ENCODE measurements at regions not wholly inside any gene's neighbourhood (a gene's known extent, or its start where the extent isn't known, plus 50 kb on each side); places are given as distances from the start of the nearest gene placed in this dataset.

DNA sequence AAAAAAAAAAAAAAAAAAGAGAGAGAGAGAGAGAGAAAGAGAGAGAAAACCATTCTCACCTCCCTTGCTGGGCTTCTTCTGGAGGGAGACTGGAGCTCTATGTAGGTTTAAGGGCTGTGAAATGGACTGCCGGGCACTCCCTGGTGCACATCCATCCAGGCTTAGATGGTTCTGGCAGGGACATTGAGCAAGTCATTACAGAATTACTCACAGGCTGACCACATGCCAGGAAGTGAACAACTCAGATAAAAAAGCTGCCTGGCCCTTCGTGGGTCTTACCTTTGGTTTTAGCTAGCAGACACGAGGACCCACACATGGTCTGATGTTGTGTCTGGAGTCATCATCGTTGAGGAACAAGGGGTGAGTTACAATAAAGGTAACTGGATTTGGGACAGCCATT lies 847.4 kb upstream of the EEF2KMT start:
- TF ChIP-seq CREB1 (IDR thresholded peaks at IDR 0.05; ENCODE audit: low read depth): no peak
- no peak for TF ChIP-seq NFIC (IDR thresholded peaks at IDR 0.05)
- TF ChIP-seq CEBPB (IDR thresholded peaks at IDR 0.05): no peak
- TF ChIP-seq TEAD4 (IDR thresholded peaks at IDR 0.05): no peak
- TF ChIP-seq YY1 (IDR thresholded peaks at IDR 0.05; ENCODE audit: low read depth): no peak
- no peak for TF ChIP-seq FOXM1 (IDR thresholded peaks at IDR 0.05; ENCODE audit: borderline replicate concordance, low read depth)
- no peak for TF ChIP-seq TAF1 (IDR thresholded peaks at IDR 0.05; ENCODE audit: low read depth)
- TF ChIP-seq, protein P1, sequence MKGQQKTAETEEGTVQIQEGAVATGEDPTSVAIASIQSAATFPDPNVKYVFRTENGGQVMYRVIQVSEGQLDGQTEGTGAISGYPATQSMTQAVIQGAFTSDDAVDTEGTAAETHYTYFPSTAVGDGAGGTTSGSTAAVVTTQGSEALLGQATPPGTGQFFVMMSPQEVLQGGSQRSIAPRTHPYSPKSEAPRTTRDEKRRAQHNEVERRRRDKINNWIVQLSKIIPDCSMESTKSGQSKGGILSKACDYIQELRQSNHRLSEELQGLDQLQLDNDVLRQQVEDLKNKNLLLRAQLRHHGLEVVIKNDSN (IDR thresholded peaks at IDR 0.05): no peak
- TF ChIP-seq RAD21 (IDR thresholded peaks at IDR 0.05; ENCODE audit: low read depth): no peak
- TF ChIP-seq ZBTB7A (IDR thresholded peaks at IDR 0.05; ENCODE audit: low read depth): no peak
- TF ChIP-seq, protein P2, sequence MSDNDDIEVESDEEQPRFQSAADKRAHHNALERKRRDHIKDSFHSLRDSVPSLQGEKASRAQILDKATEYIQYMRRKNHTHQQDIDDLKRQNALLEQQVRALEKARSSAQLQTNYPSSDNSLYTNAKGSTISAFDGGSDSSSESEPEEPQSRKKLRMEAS (IDR thresholded peaks at IDR 0.05): no peak
- no peak for TF ChIP-seq EGR1 (IDR thresholded peaks at IDR 0.05)
- TF ChIP-seq, protein P3, sequence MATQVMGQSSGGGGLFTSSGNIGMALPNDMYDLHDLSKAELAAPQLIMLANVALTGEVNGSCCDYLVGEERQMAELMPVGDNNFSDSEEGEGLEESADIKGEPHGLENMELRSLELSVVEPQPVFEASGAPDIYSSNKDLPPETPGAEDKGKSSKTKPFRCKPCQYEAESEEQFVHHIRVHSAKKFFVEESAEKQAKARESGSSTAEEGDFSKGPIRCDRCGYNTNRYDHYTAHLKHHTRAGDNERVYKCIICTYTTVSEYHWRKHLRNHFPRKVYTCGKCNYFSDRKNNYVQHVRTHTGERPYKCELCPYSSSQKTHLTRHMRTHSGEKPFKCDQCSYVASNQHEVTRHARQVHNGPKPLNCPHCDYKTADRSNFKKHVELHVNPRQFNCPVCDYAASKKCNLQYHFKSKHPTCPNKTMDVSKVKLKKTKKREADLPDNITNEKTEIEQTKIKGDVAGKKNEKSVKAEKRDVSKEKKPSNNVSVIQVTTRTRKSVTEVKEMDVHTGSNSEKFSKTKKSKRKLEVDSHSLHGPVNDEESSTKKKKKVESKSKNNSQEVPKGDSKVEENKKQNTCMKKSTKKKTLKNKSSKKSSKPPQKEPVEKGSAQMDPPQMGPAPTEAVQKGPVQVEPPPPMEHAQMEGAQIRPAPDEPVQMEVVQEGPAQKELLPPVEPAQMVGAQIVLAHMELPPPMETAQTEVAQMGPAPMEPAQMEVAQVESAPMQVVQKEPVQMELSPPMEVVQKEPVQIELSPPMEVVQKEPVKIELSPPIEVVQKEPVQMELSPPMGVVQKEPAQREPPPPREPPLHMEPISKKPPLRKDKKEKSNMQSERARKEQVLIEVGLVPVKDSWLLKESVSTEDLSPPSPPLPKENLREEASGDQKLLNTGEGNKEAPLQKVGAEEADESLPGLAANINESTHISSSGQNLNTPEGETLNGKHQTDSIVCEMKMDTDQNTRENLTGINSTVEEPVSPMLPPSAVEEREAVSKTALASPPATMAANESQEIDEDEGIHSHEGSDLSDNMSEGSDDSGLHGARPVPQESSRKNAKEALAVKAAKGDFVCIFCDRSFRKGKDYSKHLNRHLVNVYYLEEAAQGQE (IDR thresholded peaks at IDR 0.05; ENCODE audit: low read depth): no peak
- TF ChIP-seq EP300 (IDR thresholded peaks at IDR 0.05; ENCODE audit: borderline replicate concordance): no peak
- TF ChIP-seq TCF12 (IDR thresholded peaks at IDR 0.05; ENCODE audit: low read depth): no peak

DNA sequence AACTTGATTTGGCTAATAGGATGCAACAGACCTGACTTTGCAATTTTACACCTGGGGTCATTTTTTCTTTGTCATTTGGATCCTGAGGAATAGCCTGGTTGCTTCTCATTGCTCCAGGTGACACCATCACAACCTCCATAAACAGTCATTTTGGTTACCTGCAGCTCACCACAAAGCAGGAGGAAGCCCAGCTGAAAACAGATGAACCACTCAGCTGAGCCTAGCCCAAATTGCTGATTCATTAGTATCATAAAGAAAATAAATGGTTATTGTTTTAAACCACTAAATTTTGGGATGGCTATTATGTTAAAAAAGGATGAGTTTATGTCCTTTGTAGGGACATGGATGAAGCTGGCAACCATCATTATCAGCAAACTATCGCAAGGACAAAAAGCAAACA lies 841.0 kb upstream of the EEF2KMT start:
- TF ChIP-seq TEAD4 (IDR thresholded peaks at IDR 0.05): no peak
- TF ChIP-seq TAF1 (IDR thresholded peaks at IDR 0.05; ENCODE audit: low read depth): no peak
- TF ChIP-seq ZBTB7A (IDR thresholded peaks at IDR 0.05; ENCODE audit: low read depth): no peak
- TF ChIP-seq, protein P3 (IDR thresholded peaks at IDR 0.05; ENCODE audit: low read depth): no peak

DNA sequence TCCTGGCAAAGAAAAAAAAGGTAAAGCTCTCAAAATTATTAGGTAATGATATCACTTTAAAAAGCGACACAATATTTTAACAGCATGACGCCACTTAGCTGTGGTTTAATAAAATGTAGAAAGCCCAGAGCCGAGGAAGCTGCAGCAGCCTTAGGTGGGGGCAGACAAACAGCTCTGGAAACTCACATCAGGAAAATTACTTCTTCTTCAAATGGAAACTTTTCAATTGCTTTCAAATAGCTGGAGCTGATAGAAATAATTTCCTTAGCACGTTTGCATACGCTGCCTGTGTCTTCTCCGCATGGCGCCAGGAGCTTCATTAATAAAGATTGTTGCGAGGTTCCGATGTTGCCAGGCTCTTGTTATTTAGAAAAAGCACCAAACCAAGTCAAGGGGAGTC lies 835.3 kb upstream of the EEF2KMT start:
- no peak for TF ChIP-seq ZBTB7A (IDR thresholded peaks at IDR 0.05; ENCODE audit: low read depth)
- TF ChIP-seq TEAD4 (IDR thresholded peaks at IDR 0.05): no peak
- TF ChIP-seq, protein P3 (IDR thresholded peaks at IDR 0.05; ENCODE audit: low read depth): no peak
- TF ChIP-seq EP300 (IDR thresholded peaks at IDR 0.05; ENCODE audit: borderline replicate concordance): no peak
- TF ChIP-seq RAD21 (IDR thresholded peaks at IDR 0.05; ENCODE audit: low read depth): no peak
- TF ChIP-seq FOXM1 (IDR thresholded peaks at IDR 0.05; ENCODE audit: borderline replicate concordance, low read depth): no peak
- TF ChIP-seq CEBPB (IDR thresholded peaks at IDR 0.05): no peak
- no peak for TF ChIP-seq TAF1 (IDR thresholded peaks at IDR 0.05; ENCODE audit: low read depth)
- no peak for TF ChIP-seq YY1 (IDR thresholded peaks at IDR 0.05; ENCODE audit: low read depth)
- no peak for TF ChIP-seq NFIC (IDR thresholded peaks at IDR 0.05)
- TF ChIP-seq CREB1 (IDR thresholded peaks at IDR 0.05; ENCODE audit: low read depth): no peak
- TF ChIP-seq, protein P2 (IDR thresholded peaks at IDR 0.05): no peak
- TF ChIP-seq, protein P1 (IDR thresholded peaks at IDR 0.05): no peak
- no peak for TF ChIP-seq TCF12 (IDR thresholded peaks at IDR 0.05; ENCODE audit: low read depth)

DNA sequence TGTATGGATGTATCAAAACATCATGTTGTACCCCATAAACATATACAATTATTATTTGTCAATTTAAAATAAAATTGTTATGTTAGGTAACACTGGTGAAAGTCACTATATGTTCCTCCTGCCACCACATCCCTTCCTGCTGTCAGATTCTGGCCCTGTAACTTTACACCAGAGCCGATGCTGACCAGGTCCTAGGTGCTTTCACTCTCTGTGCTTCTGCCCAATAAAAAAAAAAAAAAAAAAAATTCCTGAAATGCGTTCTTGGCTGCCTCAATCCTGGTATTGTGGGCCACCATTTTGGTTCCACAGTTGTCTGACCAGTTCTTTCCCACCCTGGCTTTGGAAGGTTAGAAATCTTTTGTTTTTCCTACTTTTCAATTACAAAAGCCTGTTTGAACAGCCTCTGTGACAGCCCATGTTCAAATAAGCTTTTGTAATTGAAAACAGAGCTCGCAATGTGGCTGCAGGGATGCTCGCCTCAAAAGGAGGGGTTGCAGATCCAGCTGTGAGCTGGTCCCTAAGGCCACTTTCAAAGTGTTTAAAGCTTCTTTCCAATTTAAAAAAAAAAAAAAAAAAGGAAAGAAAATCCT lies 831.0 kb upstream of the EEF2KMT start:
- TF ChIP-seq TCF12 (IDR thresholded peaks at IDR 0.05; ENCODE audit: low read depth) (no peak), CEBPB (IDR thresholded peaks at IDR 0.05) (no peak), TAF1 (IDR thresholded peaks at IDR 0.05; ENCODE audit: low read depth) (no peak), ZBTB7A (IDR thresholded peaks at IDR 0.05; ENCODE audit: low read depth) (no peak), NFIC (IDR thresholded peaks at IDR 0.05) (no peak)

DNA sequence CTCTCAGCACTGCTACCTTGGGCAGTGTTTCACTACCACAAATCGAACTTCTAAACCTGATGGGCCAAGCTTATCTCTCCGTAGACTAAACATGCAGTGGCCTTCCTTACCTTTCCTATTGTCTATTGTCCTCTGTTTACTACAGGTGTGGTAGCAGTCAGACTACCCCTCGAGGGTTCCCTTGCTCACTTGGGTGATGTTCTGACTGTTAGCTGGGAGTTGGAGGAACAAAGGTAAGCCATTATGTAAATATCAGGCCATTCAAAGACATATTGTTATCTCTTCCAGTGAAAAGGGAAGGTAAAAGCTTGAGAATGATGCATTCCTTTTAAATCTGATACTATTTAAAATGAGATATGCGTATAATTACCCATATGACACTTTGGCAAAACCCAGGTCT lies 828.3 kb upstream of the EEF2KMT start:
- TF ChIP-seq FOXM1 (IDR thresholded peaks at IDR 0.05; ENCODE audit: borderline replicate concordance, low read depth) (no peak), CEBPB (IDR thresholded peaks at IDR 0.05) (no peak), ZBTB7A (IDR thresholded peaks at IDR 0.05; ENCODE audit: low read depth) (no peak), CREB1 (IDR thresholded peaks at IDR 0.05; ENCODE audit: low read depth) (no peak), EGR1 (IDR thresholded peaks at IDR 0.05) (no peak), YY1 (IDR thresholded peaks at IDR 0.05; ENCODE audit: low read depth) (no peak), TCF12 (IDR thresholded peaks at IDR 0.05; ENCODE audit: low read depth) (no peak), TAF1 (IDR thresholded peaks at IDR 0.05; ENCODE audit: low read depth) (no peak), TEAD4 (IDR thresholded peaks at IDR 0.05) (no peak), RAD21 (IDR thresholded peaks at IDR 0.05; ENCODE audit: low read depth) (no peak), EP300 (IDR thresholded peaks at IDR 0.05; ENCODE audit: borderline replicate concordance) (no peak), NFIC (IDR thresholded peaks at IDR 0.05) (no peak)
- TF ChIP-seq, protein P1 (IDR thresholded peaks at IDR 0.05): no peak
- TF ChIP-seq, protein P3 (IDR thresholded peaks at IDR 0.05; ENCODE audit: low read depth): no peak
- TF ChIP-seq, protein P2 (IDR thresholded peaks at IDR 0.05): no peak

Data from Ishikawa (cell line).